ENCODE measurements at regions not wholly inside any gene's neighbourhood (a gene's known extent, or its start where the extent isn't known, plus 50 kb on each side); places are given as distances from the start of the nearest gene placed in this dataset.

DNA sequence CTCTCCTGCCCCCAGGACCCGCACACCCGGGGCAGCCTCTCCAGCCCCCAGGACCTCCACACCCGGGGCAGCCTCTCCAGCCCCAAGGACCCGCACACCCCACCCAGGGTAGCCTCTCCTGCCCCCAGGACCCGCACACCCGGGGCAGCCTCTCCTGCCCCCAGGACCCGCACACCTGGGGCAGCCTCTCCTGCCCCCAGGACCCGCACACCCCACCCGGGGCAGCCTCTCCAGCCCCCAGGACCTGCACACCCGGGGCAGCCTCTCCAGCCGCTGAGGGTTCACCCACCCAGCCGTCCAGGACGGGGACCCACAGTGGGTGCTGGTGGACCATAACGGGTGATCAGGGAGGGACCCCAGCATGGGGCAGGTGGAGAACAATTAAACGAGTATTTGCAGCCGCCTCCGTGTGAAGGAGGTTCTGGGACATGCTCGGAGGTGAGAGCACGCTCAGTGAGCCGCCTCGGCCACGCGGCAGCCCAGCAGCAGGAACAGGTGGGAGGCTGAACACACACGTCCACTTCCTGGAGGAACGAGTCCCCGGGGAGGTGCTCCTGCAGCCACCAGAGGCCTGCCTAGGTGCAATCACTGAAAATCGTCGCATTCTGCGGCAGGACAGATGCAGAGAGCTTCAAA is 107.9 kb downstream of the PDGFA start:
- no peak overlapping the region for H3K4me3 ChIP-seq (ENCODE audit: low read length)
- H3K27me3 ChIP-seq (ENCODE audit: control insufficient read depth, insufficient read depth, low read length): peaks cover 4% of the 10 kb centered on the region
- no peak overlapping the region for H3K9ac ChIP-seq (ENCODE audit: low read length)
- H3K36me3 ChIP-seq (ENCODE audit: control insufficient read depth, insufficient read depth, low read length): no peaks in the 10 kb centered on the region
- H3K9me3 ChIP-seq (ENCODE audit: control insufficient read depth, low read length): no peaks in the 10 kb centered on the region
- no peaks in the 10 kb centered on the region for H3K4me1 ChIP-seq (ENCODE audit: control insufficient read depth, insufficient read depth, low read length)

DNA sequence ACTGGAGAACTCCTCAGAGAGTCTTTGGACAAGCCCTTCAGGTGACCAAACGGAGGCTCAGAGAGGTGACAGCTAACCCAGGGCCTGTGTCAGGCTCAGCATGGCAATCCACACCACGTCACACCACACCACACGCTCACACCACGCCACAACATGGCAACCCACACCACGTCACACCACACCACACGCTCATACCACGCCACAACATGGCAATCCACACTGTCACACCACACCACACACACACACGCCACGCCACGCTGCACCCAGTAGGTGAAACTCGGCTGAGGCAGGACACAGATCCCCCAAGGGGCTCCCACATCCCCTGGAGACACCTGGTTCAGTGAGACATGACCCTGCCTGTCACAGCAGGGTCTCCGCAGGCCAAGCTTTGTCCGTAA is 107.3 kb downstream of the PDGFA start:
- Histone ChIP-seq H3K4me1 (ENCODE audit: control insufficient read depth, insufficient read depth, low read length) (no peaks in the 10 kb centered on the region), H3K9me3 (ENCODE audit: control insufficient read depth, low read length) (no peaks in the 10 kb centered on the region), H3K27me3 (ENCODE audit: control insufficient read depth, insufficient read depth, low read length) (peaks cover 4% of the 10 kb centered on the region), H3K36me3 (ENCODE audit: control insufficient read depth, insufficient read depth, low read length) (no peaks in the 10 kb centered on the region), H3K9ac (ENCODE audit: low read length) (no peak overlapping the region), H3K4me3 (ENCODE audit: low read length) (no peak overlapping the region)

DNA sequence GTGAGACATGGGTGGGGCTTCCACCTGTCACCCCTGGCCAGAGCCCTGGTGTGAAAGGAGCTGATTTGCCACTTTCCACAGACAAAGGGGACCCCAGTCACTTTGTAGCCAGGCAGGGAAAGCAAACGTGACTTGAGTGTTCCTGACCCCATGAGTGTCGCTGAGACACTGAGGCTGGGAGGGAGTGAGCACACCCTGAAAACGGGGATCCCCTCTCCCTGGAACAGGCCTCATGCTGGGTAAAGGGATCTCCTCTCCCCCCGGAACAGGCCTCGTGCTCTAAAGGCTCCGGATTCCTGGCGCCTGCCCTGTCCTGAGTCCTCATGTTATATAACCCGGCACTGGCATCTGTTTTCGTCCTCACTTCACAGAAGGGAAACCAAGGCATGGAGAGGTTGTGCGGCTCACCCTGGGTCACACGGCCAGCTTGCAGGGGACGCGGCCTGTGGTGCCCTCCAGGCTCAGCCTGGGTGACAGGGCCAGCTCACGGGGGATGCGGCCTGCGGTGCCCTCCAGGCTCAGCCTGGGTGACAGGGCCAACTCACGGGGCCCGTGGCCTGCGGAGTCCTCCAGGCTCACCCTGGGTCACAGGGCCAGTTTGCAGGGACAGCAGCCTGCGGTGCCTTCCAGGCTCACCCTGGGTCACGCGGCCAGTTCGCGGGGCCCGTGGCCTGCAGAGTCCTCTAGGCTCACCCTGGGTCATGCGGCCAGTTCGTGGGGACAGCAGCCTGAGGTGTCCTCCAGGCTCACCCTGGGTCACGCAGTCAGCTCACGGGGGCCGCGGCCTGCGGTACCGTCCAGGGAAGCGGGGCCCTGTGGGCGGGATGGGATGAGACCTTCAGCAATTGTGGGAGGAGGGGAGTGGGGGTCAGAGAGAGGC is 104.7 kb downstream of the PDGFA start:
- no peak overlapping the region for H3K9ac ChIP-seq (ENCODE audit: low read length)
- H3K4me3 ChIP-seq (ENCODE audit: low read length): no peak overlapping the region
- no peaks in the 10 kb centered on the region for H3K9me3 ChIP-seq (ENCODE audit: control insufficient read depth, low read length)
- H3K27me3 ChIP-seq (ENCODE audit: control insufficient read depth, insufficient read depth, low read length): no peaks in the 10 kb centered on the region
- no peaks in the 10 kb centered on the region for H3K4me1 ChIP-seq (ENCODE audit: control insufficient read depth, insufficient read depth, low read length)
- no peaks in the 10 kb centered on the region for H3K36me3 ChIP-seq (ENCODE audit: control insufficient read depth, insufficient read depth, low read length)

DNA sequence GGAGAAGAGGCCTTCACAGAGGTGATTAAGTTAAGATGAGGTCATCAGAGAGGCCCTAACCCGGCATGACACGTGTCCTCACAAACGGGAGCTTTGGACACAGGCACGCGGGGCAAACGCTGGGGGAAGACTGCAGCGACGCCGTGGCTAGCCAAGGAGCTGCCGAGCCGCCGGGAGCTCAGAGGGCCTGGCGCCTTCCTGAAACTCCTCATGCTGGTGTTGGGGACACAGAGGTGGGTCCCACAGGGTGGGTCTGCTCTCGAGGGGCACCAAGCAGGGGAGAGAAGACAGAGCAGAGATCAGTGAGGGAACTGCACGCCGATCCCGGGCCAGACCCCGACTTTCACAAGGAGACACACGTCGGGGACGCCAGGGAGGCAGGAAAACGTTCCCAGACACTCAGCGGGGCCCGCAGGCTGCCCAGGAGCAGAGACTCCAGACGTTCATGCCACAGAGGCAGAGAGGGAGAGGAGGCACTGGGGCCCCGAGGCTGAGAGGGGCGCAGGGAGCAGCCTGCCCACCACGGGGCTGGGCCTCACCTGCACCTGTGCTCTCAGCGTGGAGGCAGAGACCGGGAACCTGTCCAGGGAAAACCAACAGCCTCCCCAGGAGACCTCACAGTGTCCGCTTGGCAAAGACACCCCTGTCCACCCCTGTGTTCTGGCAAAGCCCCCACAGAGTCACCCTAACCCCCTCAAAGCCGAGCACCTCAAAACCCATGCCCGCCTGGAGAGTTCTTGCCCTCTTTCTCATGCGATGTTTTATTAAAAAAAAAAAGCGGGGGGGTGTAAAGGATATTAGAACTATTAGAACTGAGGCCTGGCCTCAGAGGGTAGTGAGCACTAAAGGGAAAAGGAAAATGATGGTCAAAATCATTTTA is 103.8 kb downstream of the PDGFA start:
- Histone ChIP-seq H3K9ac (ENCODE audit: low read length) (no peak overlapping the region), H3K27me3 (ENCODE audit: control insufficient read depth, insufficient read depth, low read length) (no peaks in the 10 kb centered on the region), H3K36me3 (ENCODE audit: control insufficient read depth, insufficient read depth, low read length) (no peaks in the 10 kb centered on the region), H3K4me1 (ENCODE audit: control insufficient read depth, insufficient read depth, low read length) (no peaks in the 10 kb centered on the region), H3K9me3 (ENCODE audit: control insufficient read depth, low read length) (no peaks in the 10 kb centered on the region), H3K4me3 (ENCODE audit: low read length) (no peak overlapping the region)

DNA sequence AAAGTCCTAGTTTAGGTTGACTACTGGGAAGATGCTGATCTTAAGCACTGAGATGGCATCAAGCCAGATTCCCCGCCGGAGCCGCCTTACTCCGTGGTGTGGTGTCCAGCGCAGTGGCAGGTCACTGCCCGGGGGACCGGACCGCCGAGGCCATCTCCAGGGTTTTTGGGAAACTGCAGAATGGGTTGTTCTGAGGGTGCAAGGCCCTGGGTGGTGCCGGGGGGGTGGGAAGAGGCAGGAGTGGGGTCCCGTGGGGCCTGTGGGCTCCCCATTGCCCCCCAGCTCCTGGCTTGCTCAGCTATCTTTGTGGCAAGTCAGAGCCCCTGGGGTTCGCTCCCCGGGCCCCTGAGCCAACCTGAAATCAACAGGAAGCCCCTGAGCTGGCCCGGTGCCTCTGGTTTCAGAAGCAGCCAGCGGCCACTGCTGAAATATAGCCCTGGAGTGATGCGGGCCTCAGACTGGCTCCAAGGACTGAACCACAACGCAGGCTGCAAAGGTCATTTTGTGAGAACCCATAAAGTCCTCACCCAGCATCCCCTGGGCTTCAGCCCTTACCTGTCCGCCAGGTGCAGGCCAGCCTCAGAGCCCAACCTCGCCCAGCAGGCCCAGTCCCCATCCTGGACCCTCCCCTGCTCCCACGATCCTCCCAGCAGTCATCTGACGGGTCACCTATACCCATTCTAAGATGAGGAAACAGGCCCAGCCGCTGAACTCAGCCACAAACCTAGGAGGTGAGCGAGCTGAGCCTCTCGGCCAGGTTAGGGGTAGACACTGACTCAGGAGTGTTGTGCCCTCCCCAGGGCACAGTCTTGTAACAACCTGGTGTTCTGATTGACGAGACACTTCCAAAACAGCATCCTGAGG is 102.7 kb downstream of the PDGFA start:
- Histone ChIP-seq H3K4me3 (ENCODE audit: low read length) (no peak overlapping the region), H3K4me1 (ENCODE audit: control insufficient read depth, insufficient read depth, low read length) (no peaks in the 10 kb centered on the region), H3K27me3 (ENCODE audit: control insufficient read depth, insufficient read depth, low read length) (no peaks in the 10 kb centered on the region), H3K9me3 (ENCODE audit: control insufficient read depth, low read length) (no peaks in the 10 kb centered on the region), H3K9ac (ENCODE audit: low read length) (no peak overlapping the region), H3K36me3 (ENCODE audit: control insufficient read depth, insufficient read depth, low read length) (no peaks in the 10 kb centered on the region)

DNA sequence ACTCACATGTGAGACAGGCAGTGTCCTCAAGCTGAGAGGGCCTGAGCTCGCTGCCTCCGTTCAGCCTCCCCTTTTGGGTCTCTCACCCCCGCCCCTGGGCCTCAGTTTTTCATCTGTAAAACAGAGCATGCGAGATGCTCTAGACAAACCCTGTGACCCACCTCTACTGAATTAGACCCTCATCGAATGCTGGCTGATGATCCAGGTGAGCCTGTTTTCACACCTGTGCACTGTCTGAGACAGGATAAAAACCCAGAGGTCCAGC is 102.1 kb downstream of the PDGFA start:
- Histone ChIP-seq H3K4me1 (ENCODE audit: control insufficient read depth, insufficient read depth, low read length) (no peaks in the 10 kb centered on the region), H3K27me3 (ENCODE audit: control insufficient read depth, insufficient read depth, low read length) (no peaks in the 10 kb centered on the region), H3K9me3 (ENCODE audit: control insufficient read depth, low read length) (no peaks in the 10 kb centered on the region)

DNA sequence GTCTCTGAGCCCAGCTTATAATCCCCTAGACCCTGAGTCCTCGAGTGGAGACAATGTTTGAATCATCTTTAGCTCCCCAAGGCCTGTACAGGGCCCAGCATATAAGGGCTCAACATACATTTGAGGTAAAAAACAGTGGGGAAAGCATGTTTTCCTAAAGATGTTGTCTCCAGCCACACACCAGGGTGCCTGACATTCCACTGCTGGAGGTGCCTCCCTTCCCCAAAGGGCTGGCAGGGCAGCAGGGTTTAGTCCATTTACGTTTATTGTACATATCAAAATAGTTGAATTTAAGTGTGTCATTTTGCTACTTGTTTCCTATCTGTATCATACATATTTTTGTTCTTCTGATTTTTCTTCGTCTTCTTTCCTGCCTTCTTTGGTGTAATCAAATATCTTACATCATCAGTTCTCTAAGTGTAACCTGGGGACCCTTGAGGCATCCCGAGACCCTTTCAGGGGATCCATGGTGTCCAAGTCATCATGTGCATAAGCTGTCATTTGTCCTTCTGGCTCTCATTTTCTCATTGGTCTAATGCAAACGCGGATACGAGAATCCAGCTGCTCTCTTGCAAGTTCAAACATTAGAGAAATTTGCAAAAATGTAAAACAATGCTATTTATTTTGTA is 101.6 kb downstream of the PDGFA start:
- H3K27me3 ChIP-seq (ENCODE audit: control insufficient read depth, insufficient read depth, low read length): no peaks in the 10 kb centered on the region
- H3K4me1 ChIP-seq (ENCODE audit: control insufficient read depth, insufficient read depth, low read length): no peaks in the 10 kb centered on the region
- H3K9ac ChIP-seq (ENCODE audit: low read length): no peak overlapping the region
- no peak overlapping the region for H3K4me3 ChIP-seq (ENCODE audit: low read length)
- no peaks in the 10 kb centered on the region for H3K36me3 ChIP-seq (ENCODE audit: control insufficient read depth, insufficient read depth, low read length)
- H3K9me3 ChIP-seq (ENCODE audit: control insufficient read depth, low read length): no peaks in the 10 kb centered on the region

More for the DNA sequence above, 102.1 kb downstream of the PDGFA start:
- Histone ChIP-seq H3K9ac (ENCODE audit: low read length) (no peak overlapping the region), H3K4me3 (ENCODE audit: low read length) (no peak overlapping the region), H3K36me3 (ENCODE audit: control insufficient read depth, insufficient read depth, low read length) (no peaks in the 10 kb centered on the region)

DNA sequence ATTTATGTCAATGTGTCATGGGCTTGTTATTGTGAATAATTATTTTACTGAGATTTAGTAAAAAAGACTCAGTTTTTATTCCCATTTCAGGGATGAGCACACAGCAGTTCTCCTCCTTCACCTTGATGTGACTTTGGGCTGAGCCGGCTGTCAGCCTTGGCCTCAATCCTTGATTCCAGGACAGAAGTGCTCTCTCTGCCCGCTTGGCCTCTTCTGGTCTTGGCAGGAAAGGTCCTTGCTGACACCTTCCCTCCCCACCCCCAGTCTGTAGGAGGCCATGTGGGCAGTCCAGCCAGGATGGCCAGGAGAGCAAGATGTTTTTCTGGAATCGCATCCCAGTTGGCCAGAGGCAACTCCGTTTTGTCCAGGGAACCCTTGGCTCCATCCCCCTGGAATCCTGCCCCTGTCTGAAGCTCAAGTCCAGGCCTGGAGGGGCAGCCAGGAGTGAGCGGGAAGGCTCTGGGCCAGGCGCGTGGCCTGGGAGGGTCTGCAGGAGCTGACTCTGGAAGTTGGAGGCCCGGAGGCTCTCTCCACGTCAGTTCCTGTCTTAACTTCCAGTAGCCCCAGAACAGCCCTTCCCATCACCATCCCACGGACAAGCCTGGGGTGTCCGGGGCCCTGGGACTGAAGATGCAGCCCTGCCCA is 100.9 kb downstream of the PDGFA start:
- H3K27me3 ChIP-seq (ENCODE audit: control insufficient read depth, insufficient read depth, low read length): no peaks in the 10 kb centered on the region
- no peak overlapping the region for H3K4me3 ChIP-seq (ENCODE audit: low read length)
- no peaks in the 10 kb centered on the region for H3K4me1 ChIP-seq (ENCODE audit: control insufficient read depth, insufficient read depth, low read length)
- no peaks in the 10 kb centered on the region for H3K36me3 ChIP-seq (ENCODE audit: control insufficient read depth, insufficient read depth, low read length)
- no peak overlapping the region for H3K9ac ChIP-seq (ENCODE audit: low read length)
- no peaks in the 10 kb centered on the region for H3K9me3 ChIP-seq (ENCODE audit: control insufficient read depth, low read length)

DNA sequence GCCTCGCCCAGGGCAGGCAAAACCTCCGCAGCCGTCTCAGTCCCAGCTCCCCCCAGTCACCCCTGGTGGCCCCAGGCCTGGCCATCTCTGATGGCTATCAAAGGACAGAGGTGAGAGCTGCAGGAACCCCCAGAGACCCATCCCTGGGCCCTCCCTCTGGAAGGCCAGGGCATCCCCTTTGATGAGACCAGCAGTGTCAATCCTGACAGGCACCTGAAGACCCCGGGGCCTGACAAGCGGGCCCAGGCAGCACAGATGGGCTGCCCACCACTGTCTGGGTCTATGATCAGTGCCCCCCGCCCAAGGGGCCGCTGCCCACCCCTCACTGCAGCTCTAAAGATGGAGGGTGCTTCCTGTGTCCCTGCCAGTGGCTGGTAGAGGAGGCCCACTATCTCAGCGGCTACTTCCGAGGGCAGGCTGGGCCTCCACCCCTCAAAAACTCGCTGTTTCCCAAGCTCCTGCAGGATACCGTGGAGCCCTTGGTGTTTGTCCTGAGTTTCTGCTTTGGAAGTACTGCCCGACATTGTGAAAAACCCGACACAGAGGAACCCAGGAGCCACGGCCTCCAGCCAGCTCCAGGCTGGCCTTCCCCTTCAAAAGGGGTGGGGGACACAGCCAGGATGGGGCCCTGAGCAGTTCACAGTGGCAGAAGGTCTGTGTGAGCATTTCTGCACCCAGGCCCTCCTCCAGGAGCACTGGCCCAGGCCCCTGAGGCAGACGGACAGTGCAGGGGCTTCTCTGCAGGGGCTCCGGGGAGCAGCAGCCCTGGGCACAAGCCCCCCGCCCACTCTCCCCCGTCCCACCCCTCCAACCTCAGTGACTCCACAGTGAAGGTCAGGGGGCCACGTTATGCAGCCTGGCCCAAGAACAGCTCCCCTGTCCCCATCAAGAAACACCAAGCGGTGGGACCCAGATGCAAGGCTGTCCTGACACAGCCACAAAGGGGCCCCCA is 99.2 kb downstream of the PDGFA start:
- Histone ChIP-seq H3K27me3 (ENCODE audit: control insufficient read depth, insufficient read depth, low read length) (no peaks in the 10 kb centered on the region), H3K4me1 (ENCODE audit: control insufficient read depth, insufficient read depth, low read length) (no peaks in the 10 kb centered on the region), H3K9me3 (ENCODE audit: control insufficient read depth, low read length) (no peaks in the 10 kb centered on the region), H3K4me3 (ENCODE audit: low read length) (no peak overlapping the region), H3K9ac (ENCODE audit: low read length) (no peak overlapping the region), H3K36me3 (ENCODE audit: control insufficient read depth, insufficient read depth, low read length) (no peaks in the 10 kb centered on the region)
